ENCODE measurements at regions not wholly inside any gene's neighbourhood (a gene's known extent, or its start where the extent isn't known, plus 50 kb on each side); places are given as distances from the start of the nearest gene placed in this dataset.

GRCh38 chr7:12941512-12941911 is 254.1 kb downstream of the ARL4A start:
- DNase-seq (ENCODE audit: low spot score), result no peak

- DNase-seq (ENCODE audit: low spot score), result no peak
These were observed 255.2 kb downstream of the ARL4A start for GRCh38 chr7:12942609-12943008.

DNA sequence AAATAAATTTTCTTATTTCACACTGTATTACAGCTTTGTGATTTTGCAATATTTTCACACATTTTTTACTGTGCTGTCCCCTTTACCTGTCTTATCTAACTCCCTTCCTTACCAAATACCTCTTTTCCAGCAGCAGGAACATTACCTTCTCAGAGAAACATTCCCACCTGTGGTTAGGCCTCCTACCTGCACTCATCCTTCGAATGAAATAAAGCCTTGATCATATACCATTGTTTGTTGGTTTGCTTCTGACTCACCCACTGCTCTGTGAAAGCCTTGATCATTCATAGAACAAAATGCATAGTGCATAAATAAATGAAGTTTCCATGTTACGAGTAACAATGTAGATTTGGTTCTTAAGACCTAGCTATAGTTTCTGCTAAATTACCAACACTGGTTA is 256.3 kb downstream of the ARL4A start:
- DNase-seq (ENCODE audit: low spot score), result no peak

DNA sequence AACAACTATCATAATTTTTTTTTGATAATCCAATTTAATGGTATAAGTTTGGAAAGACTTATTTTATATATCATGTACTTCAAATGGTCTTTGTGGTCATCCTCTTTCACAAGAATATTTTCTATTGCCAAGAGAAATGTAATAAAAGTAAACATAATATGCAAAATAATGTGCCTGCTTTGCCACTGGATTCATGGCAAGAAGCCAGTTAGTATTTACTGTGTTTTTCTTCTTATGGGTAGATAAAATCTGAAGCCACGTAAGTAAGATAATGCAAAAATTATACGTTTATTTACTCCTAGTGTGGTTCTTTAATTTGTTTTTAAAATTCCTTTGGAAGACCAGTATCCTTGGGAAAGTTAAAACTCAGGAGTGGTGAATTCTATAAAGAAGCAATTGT is 258.5 kb downstream of the ARL4A start:
- no peak for DNase-seq (ENCODE audit: low spot score)

GRCh38 chr7:12947465-12947864 is 260.0 kb downstream of the ARL4A start:
- DNase-seq (ENCODE audit: low spot score), result no peak

DNA sequence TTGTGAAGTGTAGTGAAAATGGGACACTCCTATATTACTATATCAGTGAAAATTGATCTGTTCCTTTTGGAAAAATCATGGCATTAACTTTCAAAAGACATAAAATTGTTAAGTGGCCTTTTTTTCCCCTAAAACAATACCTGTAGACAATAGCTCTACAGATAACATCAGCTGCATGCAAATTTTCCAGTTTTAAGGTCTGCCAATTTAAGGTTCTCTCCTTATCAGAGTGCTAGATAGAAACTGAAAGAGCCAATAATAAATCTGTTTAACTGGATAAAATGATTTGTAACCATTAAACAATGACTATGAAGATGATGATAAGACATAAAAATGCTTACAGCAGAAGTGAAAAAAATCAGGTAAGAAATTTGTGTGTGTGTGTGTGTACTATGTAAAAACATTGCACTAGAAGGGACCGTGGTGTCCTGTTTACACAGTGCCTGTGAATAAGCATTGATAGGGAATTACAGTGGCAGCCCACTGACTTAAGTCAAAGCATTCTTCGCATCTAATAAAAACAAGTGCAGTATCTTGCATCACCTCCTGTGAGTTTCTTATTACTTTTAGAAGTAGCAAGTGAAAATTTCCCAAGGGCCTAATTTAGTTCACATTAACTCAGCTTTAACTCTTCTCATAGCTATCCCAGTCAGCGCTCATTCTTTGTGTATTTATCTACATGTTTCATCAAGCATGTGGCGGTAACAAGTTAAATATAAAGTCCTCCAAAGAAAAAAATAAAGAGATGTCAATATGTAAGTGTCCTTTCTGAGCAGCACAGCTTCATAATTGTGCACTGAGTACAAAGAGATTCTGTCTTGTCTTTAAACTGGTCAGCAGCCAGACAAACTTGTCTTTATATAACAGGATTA is 261.9 kb downstream of the ARL4A start:
- no peak for DNase-seq (ENCODE audit: low spot score)

DNA sequence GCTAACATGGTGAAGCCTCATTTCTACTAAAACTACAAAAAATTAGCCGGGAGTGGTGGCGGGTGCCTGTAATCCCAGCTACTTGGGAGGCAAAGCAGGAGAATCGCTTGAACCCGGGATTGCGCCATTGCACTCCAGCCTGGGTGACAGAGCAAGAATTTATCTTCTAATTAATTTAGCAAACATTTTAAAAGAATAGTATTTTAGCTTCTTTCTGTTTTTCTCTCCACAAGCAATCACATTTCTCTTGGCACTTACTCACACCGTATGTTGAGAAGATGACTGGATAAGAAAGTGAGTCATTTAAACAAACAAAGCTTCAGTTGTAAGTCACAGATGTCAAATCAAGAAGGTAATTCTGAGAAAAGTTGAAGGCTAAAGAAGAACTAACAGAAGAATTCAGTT is 264.0 kb downstream of the ARL4A start:
- DNase-seq (ENCODE audit: low spot score), result no peak

GRCh38 chr7:12954380-12955033 is 267.1 kb downstream of the ARL4A start:
- no peak for DNase-seq (ENCODE audit: low spot score)

GRCh38 chr7:12957487-12957886 is 270.1 kb downstream of the ARL4A start:
- DNase-seq (ENCODE audit: low spot score), result no peak

- DNase-seq (ENCODE audit: low spot score), result no peak
These were observed 274.6 kb downstream of the ARL4A start for GRCh38 chr7:12961910-12962480.

- no peak for DNase-seq (ENCODE audit: low spot score)
These were observed 276.0 kb downstream of the ARL4A start for GRCh38 chr7:12963435-12963834.

DNA sequence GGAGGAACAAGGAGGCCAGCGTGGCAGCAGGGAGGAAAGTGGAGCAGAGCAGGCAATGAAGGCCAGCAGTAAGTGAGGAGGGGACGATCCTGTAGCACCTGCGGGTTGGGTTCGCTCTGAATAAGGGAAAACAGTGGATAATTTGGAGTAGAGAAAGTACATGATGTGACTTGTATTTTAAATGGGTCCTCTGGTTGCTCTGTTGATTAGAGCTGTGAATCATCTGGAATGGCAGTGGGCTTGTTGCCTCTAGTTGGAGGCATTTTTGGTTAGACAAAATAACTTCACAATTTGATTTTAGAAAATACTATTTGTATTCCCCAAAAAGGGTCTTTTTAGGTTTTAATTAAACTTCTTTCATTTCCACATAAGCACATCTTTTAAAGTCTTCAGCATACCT is 277.4 kb downstream of the ARL4A start:
- no peak for DNase-seq (ENCODE audit: low spot score)

GRCh38 chr7:12965767-12966166 is 278.3 kb downstream of the ARL4A start:
- DNase-seq (ENCODE audit: low spot score), result no peak

DNA sequence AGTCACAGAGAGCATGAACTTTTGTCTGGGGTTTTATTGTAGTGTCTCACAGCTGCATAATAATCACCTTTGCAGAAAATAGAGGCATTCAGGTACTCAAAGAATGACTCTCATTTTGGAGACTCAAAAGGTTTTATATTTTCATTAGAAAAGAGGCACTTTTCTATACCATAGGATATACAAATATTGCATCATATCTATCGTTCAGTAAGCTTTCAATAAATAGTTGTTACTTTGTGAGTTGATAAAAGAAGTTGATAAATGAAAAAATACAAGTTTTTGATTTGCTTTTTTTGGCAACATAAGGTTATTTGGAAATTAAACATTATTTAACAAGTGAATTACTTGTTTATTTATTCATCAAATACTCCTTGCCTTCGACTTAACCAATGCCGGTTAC is 279.9 kb downstream of the ARL4A start:
- no peak for DNase-seq (ENCODE audit: low spot score)

DNA sequence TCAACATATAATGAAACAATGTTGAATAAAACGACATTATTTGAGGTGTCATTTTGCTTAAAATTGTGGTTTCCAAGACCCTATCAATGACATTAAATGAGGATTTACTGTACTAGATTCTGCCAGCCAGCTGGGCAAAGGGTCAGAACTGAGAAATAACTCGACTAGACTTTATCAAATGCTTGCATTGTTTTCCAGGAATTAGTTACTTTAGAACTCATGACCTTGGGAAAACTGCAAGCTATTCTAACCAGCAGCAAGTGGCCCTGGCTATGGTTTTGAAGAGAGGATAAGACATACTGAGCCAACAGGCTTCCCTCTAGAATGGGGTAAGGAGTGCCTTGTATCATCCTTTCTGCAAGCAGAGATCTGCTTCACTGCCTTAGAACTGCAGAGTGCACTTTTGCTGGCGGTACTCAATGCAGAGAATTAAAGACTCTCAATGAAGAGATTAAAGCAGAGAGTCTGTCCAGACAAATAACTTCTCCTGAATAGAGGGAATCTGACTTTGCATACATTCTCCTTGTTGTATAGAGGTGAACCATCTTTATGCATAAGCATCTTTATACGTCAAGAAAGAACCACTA is 281.5 kb downstream of the ARL4A start:
- no peak for DNase-seq (ENCODE audit: low spot score)

DNA sequence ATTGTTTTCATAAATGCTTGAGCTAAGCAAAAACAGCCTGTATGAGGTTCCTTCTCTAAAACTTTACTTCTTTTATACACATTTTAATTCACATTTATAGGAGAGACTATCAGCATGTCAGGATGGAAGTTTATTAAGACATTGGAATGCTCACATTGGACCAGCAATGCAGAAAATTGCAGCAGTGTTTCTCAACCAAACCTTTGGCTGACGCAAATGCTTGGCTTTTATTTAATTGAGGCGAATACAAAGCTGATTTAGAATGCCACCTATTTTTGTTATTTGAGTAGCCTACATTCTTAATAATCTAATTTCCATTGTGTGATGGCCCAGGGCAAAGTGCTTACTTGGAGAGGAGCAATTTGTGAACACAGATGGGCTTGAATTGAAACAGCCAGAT is 283.2 kb downstream of the ARL4A start:
- no peak for DNase-seq (ENCODE audit: low spot score)

GRCh38 chr7:12974451-12975166 is 287.2 kb downstream of the ARL4A start:
- no peak for DNase-seq (ENCODE audit: low spot score)

GRCh38 chr7:12975412-12975811 is 288.0 kb downstream of the ARL4A start:
- DNase-seq (ENCODE audit: low spot score), result no peak

- no peak for DNase-seq (ENCODE audit: low spot score)
These were observed 291.7 kb downstream of the ARL4A start for GRCh38 chr7:12979181-12979580.

DNA sequence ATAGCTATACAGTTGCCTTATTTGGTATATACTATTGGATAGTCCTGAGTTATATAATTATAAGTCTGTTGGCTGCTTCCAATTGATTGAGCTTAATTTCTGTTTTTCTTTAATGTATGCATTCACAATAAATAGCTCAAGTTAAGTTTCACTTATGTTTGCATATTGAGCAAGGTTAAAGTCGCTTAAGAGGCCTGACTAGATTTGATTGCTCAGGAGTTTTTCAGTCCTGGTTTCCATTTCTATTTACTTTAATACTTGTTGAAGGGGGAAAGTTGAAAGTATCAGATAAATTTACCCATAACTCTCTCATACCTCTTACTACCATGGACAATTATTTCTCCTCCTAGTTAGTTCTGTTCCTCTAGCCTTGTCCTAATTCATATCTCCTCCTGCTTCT is 294.7 kb downstream of the ARL4A start:
- DNase-seq (ENCODE audit: low spot score), result no peak

DNA sequence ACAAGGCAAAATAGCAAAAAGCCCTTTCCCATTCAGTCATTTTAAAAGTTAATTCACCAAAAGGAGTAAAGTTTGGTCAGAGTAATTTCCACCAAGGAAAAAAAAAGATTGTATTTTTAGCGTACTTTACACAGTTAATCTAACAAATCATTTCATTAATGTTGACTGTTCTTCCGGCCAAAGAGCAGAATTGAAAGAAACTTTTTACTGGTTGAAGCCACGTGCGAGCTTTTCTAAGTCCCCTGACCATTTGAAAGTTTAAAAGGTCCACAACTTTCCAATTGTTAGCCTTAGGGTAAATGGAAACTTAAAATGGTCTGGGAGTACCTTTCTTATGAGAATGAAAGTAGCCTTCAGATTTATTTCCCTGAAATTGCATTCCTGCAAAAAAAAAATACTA is 296.7 kb downstream of the ARL4A start:
- no peak for DNase-seq (ENCODE audit: low spot score)

DNA sequence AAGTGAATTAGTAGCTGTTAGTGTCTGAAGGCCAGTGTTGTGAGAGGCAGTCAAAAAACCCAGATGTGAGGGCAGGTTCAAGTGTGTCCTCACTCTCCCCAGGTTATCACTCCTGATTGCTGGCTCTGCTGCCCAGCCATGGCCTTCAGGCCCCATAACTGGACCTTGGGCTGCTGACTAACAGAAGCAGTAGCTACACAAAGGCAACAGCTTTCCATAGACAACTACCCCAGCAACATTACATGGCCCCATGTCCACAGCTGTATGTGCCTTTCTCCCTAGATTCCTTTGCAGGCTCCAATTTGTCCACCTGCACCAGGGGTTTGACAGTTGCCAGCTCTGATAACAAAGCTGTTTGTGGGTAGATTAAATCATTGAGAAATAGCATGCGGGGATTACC is 297.8 kb downstream of the ARL4A start:
- DNase-seq (ENCODE audit: low spot score), result no peak
